ENCODE measurements at regions not wholly inside any gene's neighbourhood (a gene's known extent, or its start where the extent isn't known, plus 50 kb on each side); places are given as distances from the start of the nearest gene placed in this dataset.

GRCh38 chr12:19829100-19829853 is 390.0 kb downstream of the AEBP2 start:
- no peak for TF ChIP-seq CTCF (conservative IDR thresholded peaks at IDR 0.05; ENCODE audit: low read length)
- no peak for TF ChIP-seq EZH2phosphoT487 (IDR thresholded peaks at IDR 0.05; ENCODE audit: borderline replicate concordance)
